GM12873 (cell line): ENCODE measurements at regions not wholly inside any gene's neighbourhood (a gene's known extent, or its start where the extent isn't known, plus 50 kb on each side); places are given as distances from the start of the nearest gene placed in this dataset.

Experiments used
- TF ChIP-seq, protein P1 (sequence below): IDR thresholded peaks from 2 replicates; pipeline ENCODE4 v1.5.1; 2012; ENCODE audit warnings: low read depth, mild to moderate bottlenecking, moderate library complexity, low read length, control low read depth; ENCODE audit not compliant: insufficient read depth; ENCODE audit errors: missing control alignments

DNA sequence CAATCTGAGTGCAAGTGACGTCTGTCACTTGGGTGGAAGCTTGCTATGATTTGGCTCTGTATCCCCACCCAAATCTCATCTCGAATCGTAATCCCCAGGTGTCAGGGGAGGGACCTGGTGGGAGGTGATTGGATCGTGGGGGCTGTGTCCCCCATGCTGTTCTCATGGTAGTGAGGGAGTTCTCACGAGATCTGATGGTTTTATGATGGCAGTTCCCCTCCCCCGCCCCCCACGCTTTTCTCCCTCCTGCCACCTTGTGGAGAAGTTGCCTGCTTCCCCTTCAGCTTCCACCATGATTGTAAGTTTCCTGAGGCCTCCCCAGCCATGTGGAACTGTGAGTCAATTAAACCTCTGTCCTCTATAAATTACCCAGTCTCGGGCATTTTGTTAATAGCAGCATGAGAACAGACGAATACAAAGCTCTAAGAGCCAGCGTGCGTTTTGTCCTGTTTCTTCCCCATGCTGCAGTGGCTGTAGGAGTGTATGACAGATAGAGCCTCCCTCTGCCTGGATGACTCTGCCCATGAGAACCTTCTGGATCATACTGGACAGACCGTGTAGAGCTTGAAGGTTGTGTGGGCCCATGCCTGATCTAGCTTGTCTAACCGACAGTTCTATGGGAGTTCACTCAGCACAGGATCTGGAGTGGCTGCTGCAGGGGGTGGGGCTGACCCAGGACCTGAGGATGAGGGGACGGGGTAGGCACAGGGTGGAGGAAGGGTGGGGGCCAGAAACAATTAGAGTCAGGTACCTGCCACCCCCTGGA lies 139.7 kb upstream of the ERRFI1 start:
- TF ChIP-seq, protein P1, sequence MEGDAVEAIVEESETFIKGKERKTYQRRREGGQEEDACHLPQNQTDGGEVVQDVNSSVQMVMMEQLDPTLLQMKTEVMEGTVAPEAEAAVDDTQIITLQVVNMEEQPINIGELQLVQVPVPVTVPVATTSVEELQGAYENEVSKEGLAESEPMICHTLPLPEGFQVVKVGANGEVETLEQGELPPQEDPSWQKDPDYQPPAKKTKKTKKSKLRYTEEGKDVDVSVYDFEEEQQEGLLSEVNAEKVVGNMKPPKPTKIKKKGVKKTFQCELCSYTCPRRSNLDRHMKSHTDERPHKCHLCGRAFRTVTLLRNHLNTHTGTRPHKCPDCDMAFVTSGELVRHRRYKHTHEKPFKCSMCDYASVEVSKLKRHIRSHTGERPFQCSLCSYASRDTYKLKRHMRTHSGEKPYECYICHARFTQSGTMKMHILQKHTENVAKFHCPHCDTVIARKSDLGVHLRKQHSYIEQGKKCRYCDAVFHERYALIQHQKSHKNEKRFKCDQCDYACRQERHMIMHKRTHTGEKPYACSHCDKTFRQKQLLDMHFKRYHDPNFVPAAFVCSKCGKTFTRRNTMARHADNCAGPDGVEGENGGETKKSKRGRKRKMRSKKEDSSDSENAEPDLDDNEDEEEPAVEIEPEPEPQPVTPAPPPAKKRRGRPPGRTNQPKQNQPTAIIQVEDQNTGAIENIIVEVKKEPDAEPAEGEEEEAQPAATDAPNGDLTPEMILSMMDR: peak; percentile 23

DNA sequence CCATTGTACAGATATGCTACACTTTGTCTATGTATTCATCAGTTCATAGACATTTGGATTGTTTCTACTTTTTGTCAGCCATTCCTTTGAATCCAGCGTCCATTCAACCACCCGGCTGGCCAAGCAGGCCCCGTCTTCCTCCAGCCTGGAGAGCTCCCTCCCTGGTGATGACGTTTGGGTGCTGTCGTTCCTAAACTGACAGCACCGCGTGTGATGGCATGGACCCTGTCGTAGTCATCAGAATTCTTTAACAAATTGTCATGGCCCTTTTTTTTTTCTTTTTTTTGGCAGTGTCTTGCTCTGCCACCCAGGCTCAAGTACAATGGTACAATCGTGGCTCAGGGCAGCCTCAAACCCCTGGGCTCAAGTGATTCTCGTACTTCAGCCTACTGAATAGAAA lies 138.6 kb upstream of the ERRFI1 start:
- TF ChIP-seq, protein P1: no peak

DNA sequence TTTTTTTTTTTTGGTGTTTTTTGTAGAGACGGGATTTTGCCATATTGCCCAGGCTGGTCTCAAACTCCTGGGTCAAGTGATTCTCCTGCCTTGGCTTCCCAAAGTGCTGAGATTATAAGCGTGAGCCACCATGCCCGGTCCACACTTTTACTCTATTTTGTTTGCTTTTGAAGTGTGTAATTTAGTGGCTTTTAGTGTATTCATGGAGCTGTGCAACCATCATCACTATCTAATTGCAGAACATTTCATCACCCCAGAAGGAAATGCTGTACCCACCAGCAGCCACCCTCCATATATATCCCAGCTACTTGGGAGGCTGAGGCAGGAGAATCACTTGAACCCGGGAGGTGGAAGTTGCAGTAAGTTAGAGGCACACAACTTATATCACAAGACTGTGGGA lies 136.9 kb upstream of the ERRFI1 start:
- TF ChIP-seq, protein P1: no peak

DNA sequence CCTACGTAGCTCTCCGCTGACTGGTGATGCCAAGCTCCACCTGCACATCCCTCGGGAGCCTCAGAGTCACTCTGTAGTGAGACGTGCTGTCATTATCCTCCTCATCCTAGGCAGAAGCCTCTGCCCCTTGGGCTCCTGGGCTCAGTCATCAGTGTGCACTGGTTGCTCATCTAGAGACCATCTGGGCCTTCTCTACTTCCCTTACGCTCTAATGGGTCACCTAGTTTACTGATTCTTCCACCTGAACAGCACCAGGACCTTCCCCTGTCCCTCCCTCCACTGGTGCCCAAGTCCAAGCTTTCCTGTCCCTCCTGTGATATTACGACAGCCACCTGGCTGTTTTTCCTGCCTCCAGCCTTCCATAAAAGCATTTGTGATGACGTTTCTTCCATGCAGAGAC lies 136.1 kb upstream of the ERRFI1 start:
- TF ChIP-seq, protein P1: no peak

DNA sequence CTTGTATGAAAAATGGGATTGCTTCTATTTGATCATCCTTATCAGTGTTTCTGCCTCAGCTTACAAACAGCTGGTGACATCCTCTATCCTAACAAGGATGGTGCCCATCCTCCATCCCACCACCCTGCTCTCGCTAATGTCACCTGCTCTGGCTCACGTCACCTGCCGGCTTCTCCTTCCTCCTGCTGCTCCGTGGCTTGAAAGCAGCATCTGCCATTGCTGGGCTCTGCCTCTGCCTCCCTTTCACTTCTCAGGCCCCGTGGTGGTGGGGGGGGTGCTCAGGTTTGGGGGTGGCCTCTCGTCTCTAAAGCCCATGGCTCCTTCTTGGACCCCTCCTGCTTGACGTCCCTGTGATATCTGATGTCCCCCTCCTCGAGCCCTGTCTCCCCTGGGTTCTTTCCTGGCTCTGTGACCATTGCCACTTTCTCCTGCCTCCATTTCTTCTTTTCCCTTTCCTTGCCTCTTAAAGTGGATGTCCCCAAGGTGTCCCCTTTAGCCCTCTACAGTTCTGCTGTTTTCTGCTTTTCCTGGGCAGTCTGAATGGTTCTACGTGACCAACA lies 135.5 kb upstream of the ERRFI1 start:
- TF ChIP-seq, protein P1: no peak

DNA sequence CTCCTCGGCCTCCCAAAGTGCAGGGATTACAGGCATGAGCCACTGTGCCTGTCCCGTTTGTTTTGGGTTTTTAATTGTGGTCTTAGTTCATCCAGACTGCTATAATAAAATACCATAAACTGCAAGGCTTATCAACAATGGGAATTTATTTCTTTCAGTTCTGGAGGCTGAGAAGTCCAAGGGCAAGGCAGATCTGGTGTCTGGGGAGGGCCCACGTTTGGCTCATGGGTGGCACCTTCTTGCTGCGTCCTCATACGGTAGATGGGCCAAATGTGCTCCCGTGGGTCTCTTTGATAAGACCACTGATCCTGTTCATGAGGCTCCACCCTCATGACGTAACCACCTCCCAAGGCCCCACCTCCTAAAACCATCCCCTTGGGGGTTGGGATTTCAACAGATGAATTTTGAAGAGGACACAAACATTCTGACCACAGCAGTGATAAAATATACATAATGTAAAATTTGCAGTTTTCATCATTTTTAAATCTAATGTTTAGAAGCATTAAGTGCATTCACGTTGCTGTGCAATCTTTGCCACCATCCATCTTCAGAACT lies 133.4 kb upstream of the ERRFI1 start:
- TF ChIP-seq, protein P1: no peak

DNA sequence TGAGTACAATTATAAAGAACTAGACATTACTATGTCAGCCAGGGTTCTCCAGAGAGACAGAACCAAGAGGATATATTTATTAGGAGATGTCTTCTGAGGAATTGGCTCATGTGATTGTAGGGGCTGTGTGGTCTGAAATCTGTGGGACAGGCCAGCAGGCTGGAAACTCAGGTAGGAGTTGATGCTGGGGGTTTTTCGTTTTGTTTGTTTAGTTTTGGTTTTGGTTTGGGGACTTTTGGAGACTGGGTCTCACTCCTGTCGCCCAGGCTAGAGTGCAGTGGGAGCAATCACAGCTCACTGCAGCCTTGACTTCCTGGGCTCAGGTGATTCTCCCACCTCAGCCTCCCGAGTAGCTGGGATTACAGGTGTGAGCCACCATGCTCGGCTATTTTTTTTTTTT lies 132.9 kb upstream of the ERRFI1 start:
- TF ChIP-seq, protein P1: no peak
